Non-pigmented ciliary epithelial cell (primary cell): ENCODE measurements at regions not wholly inside any gene's neighbourhood (a gene's known extent, or its start where the extent isn't known, plus 50 kb on each side); places are given as distances from the start of the nearest gene placed in this dataset.
A peak's percentile ranks its signal among the peaks of the same experiment; 100 is the strongest.

Experiments
- DNase-seq: peaks from one replicate; pipeline ENCODE4 v3.0.0-alpha.2; 2010; ENCODE audit warnings: low read depth

- DNase-seq = no peak
These were observed 52.7 kb downstream of the COL6A6 start for GRCh38 chr3:130569461-130570365.

DNA sequence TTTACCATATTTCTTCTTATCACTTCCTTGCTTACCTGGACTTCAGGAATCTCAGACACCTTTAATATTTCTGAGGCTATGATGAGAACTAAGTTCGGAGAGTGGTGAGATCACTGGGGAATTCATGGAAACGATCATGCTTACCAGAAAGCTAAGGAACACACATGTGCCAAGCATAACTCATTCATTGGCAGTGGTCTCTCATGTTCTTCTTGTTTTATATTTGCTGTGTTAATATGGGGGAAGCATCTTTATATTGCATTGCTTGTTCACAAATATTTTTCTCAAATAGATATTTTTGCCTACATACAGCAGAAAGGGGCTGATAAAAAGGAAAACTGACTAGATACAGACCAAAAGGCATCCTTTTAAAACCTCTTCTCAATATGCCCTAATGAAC lies 55.8 kb downstream of the COL6A6 start:
- DNase-seq = no peak

GRCh38 chr3:130576375-130577266 lies 59.6 kb downstream of the COL6A6 start:
- peak; percentile 64 for DNase-seq

- no peak for DNase-seq
These were observed 65.6 kb downstream of the COL6A6 start for GRCh38 chr3:130582457-130583153.

DNA sequence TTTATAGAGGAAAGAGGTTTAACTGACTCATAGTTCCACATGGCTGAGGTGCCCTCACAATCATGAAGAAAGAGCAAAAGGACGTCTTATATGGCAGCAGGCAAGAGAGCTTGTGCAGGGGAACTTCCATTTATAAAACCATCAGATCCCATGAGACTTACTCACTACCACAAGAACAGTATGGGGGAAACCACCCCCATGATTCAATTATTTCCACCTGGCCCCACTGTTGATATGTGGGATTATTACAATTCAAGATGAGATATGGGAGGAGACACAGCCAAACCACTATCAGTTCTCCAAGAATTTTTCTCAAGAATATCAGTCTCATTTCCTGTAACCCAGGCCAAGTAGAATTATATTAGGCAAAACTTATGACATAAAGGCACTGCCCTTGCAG lies 77.8 kb downstream of the COL6A6 start:
- DNase-seq = peak; percentile 72

GRCh38 chr3:130596484-130596883 lies 79.5 kb downstream of the COL6A6 start:
- no peak for DNase-seq

DNA sequence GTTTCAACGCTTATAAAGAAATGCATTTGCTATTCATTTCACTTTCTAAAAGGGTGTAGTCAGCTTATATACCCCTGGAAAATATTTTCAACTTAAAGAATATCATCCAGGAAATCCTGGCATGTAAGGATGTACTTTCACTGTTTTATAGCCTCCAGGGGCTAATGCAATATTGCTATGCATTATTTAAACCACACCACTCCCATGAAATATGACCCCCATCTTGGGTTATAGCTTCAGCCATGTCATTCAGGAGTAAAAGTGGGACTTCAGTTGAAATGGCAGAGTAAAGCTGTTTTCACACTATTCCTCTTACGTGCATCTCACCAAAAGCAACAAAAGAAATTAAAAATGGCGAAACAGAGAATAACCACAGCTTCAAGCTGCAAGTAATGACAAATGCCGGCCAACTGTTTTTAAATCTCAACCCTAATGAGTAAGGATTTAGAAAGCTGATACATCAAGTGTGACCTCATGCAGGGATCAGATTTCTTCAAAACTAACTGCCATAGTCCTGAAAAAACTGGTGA lies 84.5 kb downstream of the COL6A6 start:
- peak; percentile 27 for DNase-seq

GRCh38 chr3:130604806-130605205 lies 87.8 kb downstream of the COL6A6 start:
- DNase-seq = no peak

GRCh38 chr3:130606336-130606735 lies 89.4 kb downstream of the COL6A6 start:
- DNase-seq = no peak

GRCh38 chr3:130607553-130608154 lies 90.7 kb downstream of the COL6A6 start:
- DNase-seq = no peak

- DNase-seq = no peak
These were observed 92.4 kb downstream of the COL6A6 start for GRCh38 chr3:130609166-130609979.

DNA sequence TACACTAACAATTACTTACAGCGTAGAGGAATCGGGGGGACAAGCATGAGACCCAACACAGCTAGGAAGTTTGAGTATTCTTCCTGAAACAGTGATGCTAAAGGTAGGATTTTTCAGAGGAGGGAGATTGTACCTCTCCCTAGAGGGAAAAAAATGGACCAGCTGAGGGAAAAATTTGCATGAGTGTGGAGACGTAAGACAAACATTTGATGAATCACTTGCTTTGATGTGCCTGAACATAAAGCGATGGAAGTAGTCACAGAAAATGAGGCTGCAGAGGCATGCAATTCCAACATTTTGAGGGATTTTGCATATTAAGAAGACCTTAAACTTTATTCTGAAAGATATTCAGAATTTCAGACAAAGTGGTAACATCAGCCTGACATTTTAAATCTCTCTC lies 102.2 kb downstream of the COL6A6 start:
- no peak for DNase-seq

DNA sequence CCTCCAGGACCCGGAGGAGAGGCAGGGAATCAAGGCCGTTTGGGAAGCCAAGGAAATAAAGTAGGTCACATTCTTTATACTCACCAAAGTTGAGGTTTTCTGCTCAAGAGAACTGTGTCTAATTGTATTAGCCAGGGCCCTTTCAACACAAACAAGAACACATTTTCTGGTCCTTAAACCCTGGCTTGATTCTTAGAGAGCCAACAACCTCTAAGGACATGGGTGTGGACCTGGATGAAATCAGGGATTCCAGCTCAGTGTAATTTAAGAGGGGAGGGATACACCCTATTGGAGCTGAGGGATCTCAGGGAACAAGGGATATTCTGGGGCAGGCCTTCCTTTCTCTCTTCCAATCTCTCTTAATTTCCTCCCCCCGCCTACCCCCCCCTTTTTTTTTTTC lies 104.8 kb downstream of the COL6A6 start:
- no peak for DNase-seq

DNA sequence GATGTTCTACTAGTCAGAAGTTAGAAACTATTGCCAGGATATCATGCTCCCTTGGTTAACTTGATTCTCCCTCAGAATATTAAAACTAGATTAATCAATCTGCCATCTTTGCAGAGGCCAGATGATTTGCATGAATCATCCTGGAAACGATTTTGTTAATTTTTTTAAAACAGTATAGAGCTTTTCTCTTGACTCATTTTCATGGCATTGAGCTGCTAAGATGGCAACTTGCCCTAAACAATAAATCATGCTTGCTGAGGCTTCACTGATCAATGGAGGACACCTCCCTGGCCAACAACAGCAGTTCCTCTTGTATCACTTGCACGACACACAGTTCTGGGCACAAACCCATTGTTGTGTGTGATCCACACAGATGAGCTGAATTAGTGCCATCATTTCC lies 109.1 kb downstream of the COL6A6 start:
- no peak for DNase-seq

- DNase-seq = no peak
These were observed 110.3 kb downstream of the COL6A6 start for GRCh38 chr3:130627143-130627855.

- no peak for DNase-seq
These were observed 110.9 kb downstream of the COL6A6 start for GRCh38 chr3:130627882-130628281.
